IMR-90 (cell line): ENCODE measurements at regions not wholly inside any gene's neighbourhood (a gene's known extent, or its start where the extent isn't known, plus 50 kb on each side); places are given as distances from the start of the nearest gene placed in this dataset.

Experiments
- ATAC-seq: fragments of 200-7000 bp; cut with Tn5 transposase; 2 replicates; pipeline ENCODE4 v1.9.1; 2020; ENCODE audit warnings: low read depth, mild to moderate bottlenecking, moderate library complexity
- BruUV-seq: library from RNA; stranded (reverse); fragments of 400-500 nt; replicated peaks from 2 replicates; lab custom pipeline; 2021; lab: Mats Ljungman, UMichigan
- CTCF ChIA-PET: fragments of 300-600 bp; formaldehyde crosslinking; extraction: SDS; loops from one replicate; lab custom pipeline; 2021; ENCODE audit warnings: antibody characterized with exemption; lab: Yijun Ruan, JAX
- POLR2A ChIA-PET: fragments of 300-600 bp; sonication (Branson Sonifier 250); formaldehyde crosslinking; loops from one replicate; lab custom pipeline; 2022; ENCODE audit warnings: antibody characterized with exemption; ENCODE audit not compliant: unreplicated experiment; lab: Charles Lee
- DNase-seq: peaks from one replicate; pipeline ENCODE4 v3.0.0; 2013
- H2AFZ ChIP-seq: replicated peaks from 2 replicates; pipeline ENCODE3; 2013; ENCODE audit warnings: low read length, mild to moderate bottlenecking; ENCODE audit not compliant: poor library complexity
- H2AK5ac ChIP-seq: 2 replicates; pipeline ENCODE4 v1.6.1; 2013; ENCODE audit warnings: low read depth, low read length, inconsistent platforms
- H2AK9ac ChIP-seq: replicated peaks from 2 replicates; pipeline ENCODE3; 2013; ENCODE audit warnings: mild to moderate bottlenecking, low read depth, low read length, moderate library complexity; ENCODE audit not compliant: poor library complexity
- H2BK120ac ChIP-seq: 2 replicates; pipeline ENCODE4 v1.6.1; 2013; ENCODE audit warnings: low read depth, low read length, inconsistent platforms
- H2BK15ac ChIP-seq: 3 replicates; pipeline ENCODE4 v1.6.1; 2013; ENCODE audit warnings: low read depth, low read length, inconsistent platforms
- H2BK20ac ChIP-seq: 2 replicates; pipeline ENCODE4 v1.6.1; 2013; ENCODE audit warnings: low read depth, mild to moderate bottlenecking, inconsistent platforms, low read length, moderate library complexity
- H2BK5ac ChIP-seq: 2 replicates; pipeline ENCODE4 v1.6.1; 2013; ENCODE audit warnings: mild to moderate bottlenecking, low read depth, low read length, inconsistent platforms; ENCODE audit not compliant: poor library complexity, severe bottlenecking
- H3K14ac ChIP-seq: replicated peaks from 2 replicates; pipeline ENCODE4 v1.6.1; 2013; ENCODE audit warnings: low read depth, low read length, inconsistent platforms
- H3K18ac ChIP-seq: 2 replicates; pipeline ENCODE4 v1.6.1; 2013; ENCODE audit warnings: low read depth, low read length, control low read depth
- H3K23ac ChIP-seq: 2 replicates; pipeline ENCODE4 v1.6.1; 2013; ENCODE audit warnings: low read depth, low read length, inconsistent platforms
- H3K27ac ChIP-seq: 2 replicates; pipeline ENCODE4 v1.5.1; 2013; ENCODE audit warnings: mild to moderate bottlenecking, control low read depth, low read length; ENCODE audit not compliant: insufficient read depth
- H3K27me3 ChIP-seq: 2 replicates; pipeline ENCODE4 v1.6.1; 2013; ENCODE audit warnings: low read length; ENCODE audit not compliant: control insufficient read depth, insufficient read depth
- H3K36me3 ChIP-seq: 2 replicates; pipeline ENCODE4 v1.6.1; 2013; ENCODE audit warnings: low read length, mixed read lengths; ENCODE audit not compliant: control insufficient read depth, insufficient read depth
- H3K4ac ChIP-seq: 2 replicates; pipeline ENCODE4 v1.6.1; 2013; ENCODE audit warnings: low read depth, low read length, inconsistent platforms
- H3K4me1 ChIP-seq: 2 replicates; pipeline ENCODE4 v1.6.1; 2013; ENCODE audit warnings: low read length, mixed read lengths; ENCODE audit not compliant: control insufficient read depth, insufficient read depth
- H3K4me2 ChIP-seq: 2 replicates; pipeline ENCODE4 v1.6.1; 2013; ENCODE audit warnings: low read depth, mild to moderate bottlenecking, control low read depth, low read length, moderate library complexity
- H3K4me3 ChIP-seq: 2 replicates; pipeline ENCODE4 v1.5.1; 2013; ENCODE audit warnings: low read depth, mild to moderate bottlenecking, control low read depth, low read length, moderate library complexity; ENCODE audit not compliant: insufficient read depth
- H3K56ac ChIP-seq: 2 replicates; pipeline ENCODE4 v1.6.1; 2013; ENCODE audit warnings: low read length, inconsistent platforms; ENCODE audit not compliant: insufficient read depth; ENCODE audit errors: extremely low read depth
- H3K79me1 ChIP-seq, 2 experiments: 2 replicates each; pipeline ENCODE4 v1.6.1; 2013; ENCODE audit warnings: low read length in 2 of 2, inconsistent platforms in 1 of 2, low read depth in 1 of 2
- H3K9ac ChIP-seq: 2 replicates; pipeline ENCODE4 v1.6.1; 2013; ENCODE audit warnings: low read depth, low read length, control low read depth
- H3K9me1 ChIP-seq: 2 replicates; pipeline ENCODE4 v1.6.1; 2013; ENCODE audit warnings: low read length, inconsistent platforms; ENCODE audit not compliant: insufficient read depth
- H3K9me3 ChIP-seq: 2 replicates; pipeline ENCODE4 v1.6.1; 2013; ENCODE audit warnings: low read length; ENCODE audit not compliant: control insufficient read depth, insufficient read depth
- H4K20me1 ChIP-seq: 2 replicates; pipeline ENCODE4 v1.6.1; 2013; ENCODE audit warnings: low read length, inconsistent platforms; ENCODE audit not compliant: insufficient read depth
- H4K5ac ChIP-seq: 2 replicates; pipeline ENCODE4 v1.6.1; 2013; ENCODE audit warnings: mild to moderate bottlenecking, low read depth, low read length, control low read depth
- H4K8ac ChIP-seq, 2 experiments: 2 replicates each; pipeline ENCODE4 v1.6.1; 2013; ENCODE audit warnings: low read depth in 2 of 2, low read length in 2 of 2, control low read depth in 1 of 2, inconsistent platforms in 1 of 2
- H4K91ac ChIP-seq: 2 replicates; pipeline ENCODE4 v1.6.1; 2013; ENCODE audit warnings: low read depth, low read length, inconsistent platforms; ENCODE audit not compliant: insufficient read depth
- CEBPB ChIP-seq: IDR thresholded peaks from 2 replicates; pipeline ENCODE4 v1.6.1; 2012; ENCODE audit warnings: low read depth, low read length, improper control_type of control experiment
- MAFK ChIP-seq: IDR thresholded peaks from 2 replicates; pipeline ENCODE4 v1.6.1; 2012; ENCODE audit warnings: low read depth, low read length, improper control_type of control experiment
- SMC3 ChIP-seq: fragments of 150-350 bp; IDR thresholded peaks from 2 replicates; pipeline ENCODE4 v1.6.1; 2016; ENCODE audit warnings: low read depth, mild to moderate bottlenecking, antibody characterized with exemption, low read length, moderate library complexity
- WGBS, 2 experiments: methylation state at CpG; one replicate each; pipeline versions ENCODE4 v1.1.5 to v1.1.7; 2013; ENCODE audit warnings: missing lambda C conversion rate in 2 of 2; ENCODE audit not compliant: insufficient read length in 1 of 2; ENCODE audit errors: extremely low coverage in 2 of 2; 5-methylcytosine and 5-hydroxymethylcytosine counted together
- dilution Hi-C: fragments of 300-500 bp; cut with HindIII; formaldehyde crosslinking; loops from one replicate; pipeline ENCODE4 v1.14.3; 2018; ENCODE audit warnings: low sequenced_read_pairs; ENCODE audit not compliant: unreplicated experiment
- in situ Hi-C: fragments of 300-500 bp; cut with MboI; formaldehyde crosslinking; loops from 3 replicates; pipeline ENCODE4 v1.14.3; 2019; ENCODE audit warnings: low sequenced_read_pairs, inconsistent platforms, mixed read lengths
- intact Hi-C: fragments of 100-400 bp; cut with micrococcal nuclease; formaldehyde crosslinking; loops from 2 replicates; pipeline ENCODE4 v1.10.0; 2022

- Histone ChIP-seq H3K23ac (no peak overlapping the region), H4K20me1 (no peaks in the 10 kb centered on the region), H2BK20ac (no peak overlapping the region), H3K4me1 (no peaks in the 10 kb centered on the region), H4K8ac (no peak overlapping the region), H2AK9ac (no peak overlapping the region), H3K4me2 (no peak overlapping the region), H3K27ac (no peak overlapping the region), H3K14ac (no peak overlapping the region), H2BK5ac (no peak overlapping the region), H3K56ac (no peak overlapping the region), H3K36me3 (no peaks in the 10 kb centered on the region), H4K91ac (no peak overlapping the region), H3K79me1 (no peaks in the 10 kb centered on the region), H3K4me3 (no peak overlapping the region), H3K4ac (no peak overlapping the region), H2AK5ac (no peak overlapping the region), H3K9ac (no peak overlapping the region), H2AFZ (no peak overlapping the region), H3K9me1 (no peaks in the 10 kb centered on the region), H2BK120ac (no peak overlapping the region), H4K5ac (no peak overlapping the region), H3K9me3 (no peaks in the 10 kb centered on the region), H3K18ac (no peak overlapping the region), H3K27me3 (peaks cover 11% of the 10 kb centered on the region), H2BK15ac (no peak overlapping the region)
- no peak for ATAC-seq
- ChIA-PET POLR2A (no interaction called here), CTCF (interaction anchor here (0.6 kb wide), 1 partner anchor 126 kb away, joined by 3 read pairs; no protein-coding TSS in a partner anchor)
- in situ Hi-C loops, result no loop called here
- TF ChIP-seq MAFK (peak; percentile 89), CEBPB (no peak), SMC3 (no peak)
- no peak for DNase-seq
- no TSS peak for BruUV-seq
- WGBS, 2 experiments, result 100% methylated on average over 3 of the region's 15 CpGs; no CpG with 5 or more reads in 1 of the 2 experiments
- dilution Hi-C loops, result no loop called here
- intact Hi-C loops, result no loop called here
Measured at GRCh38 chr2:199602896-199603717, 145.4 kb upstream of the SATB2 start.
